Natural killer cell (primary cell): ENCODE measurements at regions not wholly inside any gene's neighbourhood (a gene's known extent, or its start where the extent isn't known, plus 50 kb on each side); places are given as distances from the start of the nearest gene placed in this dataset.

Experiments used
- ATAC-seq, 3 donors: fragments of 150-1000 bp in 2 of 3; fragments of 200-7000 bp in 1 of 3; cut with Tn5 transposase; 1 replicate in 1 of 3; 2 replicates in 2 of 3; pipeline ENCODE4 v1.10.0; 2021; ENCODE audit warnings: mild to moderate bottlenecking in 2 of 3, moderate library complexity in 2 of 3
- DNase-seq, 2 donors: peaks; one replicate each; pipeline versions ENCODE4 v3.0.0 to v3.0.0-alpha.2; 2013 to 2021; ENCODE audit warnings: mixed read lengths in 1 of 2
- H3K27ac ChIP-seq: one replicate; pipeline ENCODE4 v1.5.1; 2013; ENCODE audit warnings: mild to moderate bottlenecking, low read length
- H3K27me3 ChIP-seq: one replicate; pipeline ENCODE4 v1.6.1; 2013; ENCODE audit warnings: low read length; ENCODE audit not compliant: control insufficient read depth, insufficient read depth
- H3K36me3 ChIP-seq: one replicate; pipeline ENCODE4 v1.6.1; 2013; ENCODE audit warnings: low read length; ENCODE audit not compliant: control insufficient read depth, insufficient read depth
- H3K4me1 ChIP-seq: one replicate; pipeline ENCODE4 v1.6.1; 2013; ENCODE audit warnings: low read length; ENCODE audit not compliant: control insufficient read depth, insufficient read depth
- H3K4me3 ChIP-seq: one replicate; pipeline ENCODE4 v1.5.1; 2013; ENCODE audit warnings: low read length
- H3K9me3 ChIP-seq: one replicate; pipeline ENCODE4 v1.6.1; 2013; ENCODE audit warnings: low read length; ENCODE audit not compliant: control insufficient read depth, insufficient read depth
- H3K27ac Mint-ChIP-seq, 2 donors: one replicate each; pipeline ENCODE4 v1.8.0; 2022; ENCODE audit warnings: mild to moderate bottlenecking in 2 of 2, mixed read lengths in 2 of 2, moderate library complexity in 1 of 2
- H3K27me3 Mint-ChIP-seq, 2 donors: one replicate each; pipeline ENCODE4 v1.8.0; 2022; ENCODE audit warnings: low read depth in 2 of 2, mixed read lengths in 2 of 2
- H3K36me3 Mint-ChIP-seq: one replicate; pipeline ENCODE4 v1.8.0; 2022; ENCODE audit warnings: mixed read lengths
- H3K4me1 Mint-ChIP-seq, 2 donors: one replicate each; pipeline ENCODE4 v1.8.0; 2022; ENCODE audit warnings: mixed read lengths in 2 of 2
- H3K4me3 Mint-ChIP-seq: one replicate; pipeline ENCODE4 v1.8.0; 2022; ENCODE audit warnings: mild to moderate bottlenecking, moderate library complexity, mixed read lengths
- H3K9me3 Mint-ChIP-seq, 2 donors: one replicate each; pipeline ENCODE4 v1.8.0; 2022; ENCODE audit warnings: mixed read lengths in 2 of 2
- CTCF ChIP-seq: fragments of 200-600 bp; IDR thresholded peaks from one replicate; pipeline ENCODE4 v1.8.0; 2022; ENCODE audit warnings: antibody characterized with exemption
- WGBS: methylation state at CpG from one replicate; pipeline ENCODE4 v1.1.7; 2013; ENCODE audit warnings: missing lambda C conversion rate; ENCODE audit not compliant: insufficient coverage; 5-methylcytosine and 5-hydroxymethylcytosine counted together
- intact Hi-C: fragments of 100-400 bp; cut with micrococcal nuclease; formaldehyde crosslinking; loops from one replicate; pipeline ENCODE4 v1.14.2; 2022

GRCh38 chr2:236984046-236984445, 101.6 kb upstream of the COPS8 start:
- Mint-ChIP-seq H3K27me3 (peaks cover 17 to 32% of the 10 kb centered on the region in 2 donors), H3K4me3 (no peak overlapping the region), H3K27ac (no peak overlapping the region), H3K4me1 (no peaks in the 10 kb centered on the region), H3K9me3 (no peaks in the 10 kb centered on the region), H3K36me3 (no peaks in the 10 kb centered on the region)
- intact Hi-C loops: no loop called here
- Histone ChIP-seq H3K27ac (no peak overlapping the region), H3K4me3 (no peak overlapping the region), H3K27me3 (no peaks in the 10 kb centered on the region), H3K4me1 (no peaks in the 10 kb centered on the region), H3K9me3 (no peaks in the 10 kb centered on the region), H3K36me3 (no peaks in the 10 kb centered on the region)
- DNase-seq (no peak), ATAC-seq (no peak)
- TF ChIP-seq CTCF: no peak
- WGBS: no CpG with 5 or more reads among the region's 1 CpG

- H3K27me3 Mint-ChIP-seq: peaks cover 17 to 27% of the 10 kb centered on the region in 2 donors
- no peak overlapping the region for H3K4me3 Mint-ChIP-seq
- no peak for TF ChIP-seq CTCF
- no peaks in the 10 kb centered on the region for H3K27me3 ChIP-seq
- H3K4me1 ChIP-seq: no peaks in the 10 kb centered on the region
- DNase-seq (no peak), ATAC-seq (no peak)
- no peak overlapping the region for H3K27ac ChIP-seq
- H3K4me1 Mint-ChIP-seq: no peaks in the 10 kb centered on the region
- no peak overlapping the region for H3K4me3 ChIP-seq
- no peaks in the 10 kb centered on the region for H3K36me3 Mint-ChIP-seq
- H3K36me3 ChIP-seq: no peaks in the 10 kb centered on the region
- WGBS: 92% methylated on average over 6 of the region's 7 CpGs
- intact Hi-C loops: no loop called here
- H3K27ac Mint-ChIP-seq: no peak overlapping the region
- no peaks in the 10 kb centered on the region for H3K9me3 Mint-ChIP-seq
- H3K9me3 ChIP-seq: no peaks in the 10 kb centered on the region
These were observed 99.8 kb upstream of the COPS8 start for GRCh38 chr2:236985761-236986339.

- Histone ChIP-seq H3K36me3 (no peaks in the 10 kb centered on the region), H3K9me3 (no peaks in the 10 kb centered on the region), H3K4me1 (no peaks in the 10 kb centered on the region), H3K27ac (no peak overlapping the region), H3K4me3 (no peak overlapping the region), H3K27me3 (no peaks in the 10 kb centered on the region)
- ATAC-seq (no peak), DNase-seq (no peak)
- Mint-ChIP-seq H3K27ac (no peak overlapping the region), H3K27me3 (peaks cover 19 to 34% of the 10 kb centered on the region in 2 donors), H3K36me3 (no peaks in the 10 kb centered on the region), H3K4me3 (no peak overlapping the region), H3K4me1 (no peaks in the 10 kb centered on the region), H3K9me3 (no peaks in the 10 kb centered on the region)
- no peak for TF ChIP-seq CTCF
- WGBS: 90% methylated on average over 10 of the region's 10 CpGs
- intact Hi-C loops: no loop called here
These were observed 99.0 kb upstream of the COPS8 start for GRCh38 chr2:236986524-236987330.
